MCF 10A (cell line): ENCODE measurements at regions not wholly inside any gene's neighbourhood (a gene's known extent, or its start where the extent isn't known, plus 50 kb on each side); places are given as distances from the start of the nearest gene placed in this dataset.

Experiments
- BruUV-seq: library from RNA; stranded (reverse); fragments of 400-500 nt; replicated peaks from 2 replicates; lab custom pipeline; 2021; lab: Mats Ljungman, UMichigan
- CTCF ChIA-PET: fragments of 300-600 bp; sonication (Branson Sonifier 250); formaldehyde crosslinking; extraction: SDS; loops from one replicate; lab custom pipeline; 2021; ENCODE audit warnings: antibody characterized with exemption, inconsistent platforms; lab: Yijun Ruan, JAX
- POLR2A ChIA-PET: fragments of 300-600, 350-650 bp; sonication (Branson Sonifier 250); formaldehyde crosslinking; extraction: SDS; loops from one replicate; lab custom pipeline; 2020; ENCODE audit warnings: antibody characterized with exemption, inconsistent platforms; lab: Yijun Ruan, JAX
- DNase-seq: peaks from one replicate; pipeline ENCODE4 v3.0.0-alpha.2; 2018; ENCODE audit not compliant: unreplicated experiment
- H3K27ac Mint-ChIP-seq: one replicate; pipeline ENCODE4 v1.8.0; 2022; ENCODE audit warnings: mild to moderate bottlenecking, low read depth, mixed read lengths; ENCODE audit not compliant: unreplicated experiment
- H3K27me3 Mint-ChIP-seq: one replicate; pipeline ENCODE4 v1.8.0; 2022; ENCODE audit warnings: mixed read lengths; ENCODE audit not compliant: insufficient read depth, unreplicated experiment
- H3K36me3 Mint-ChIP-seq: one replicate; pipeline ENCODE4 v1.8.0; 2022; ENCODE audit warnings: mild to moderate bottlenecking, moderate library complexity, mixed read lengths; ENCODE audit not compliant: insufficient read depth, unreplicated experiment
- H3K4me1 Mint-ChIP-seq: one replicate; pipeline ENCODE4 v1.8.0; 2022; ENCODE audit warnings: mixed read lengths; ENCODE audit not compliant: insufficient read depth, unreplicated experiment
- H3K4me3 Mint-ChIP-seq: one replicate; pipeline ENCODE4 v1.8.0; 2022; ENCODE audit warnings: mild to moderate bottlenecking, moderate library complexity, mixed read lengths; ENCODE audit not compliant: unreplicated experiment
- H3K9me3 Mint-ChIP-seq: one replicate; pipeline ENCODE4 v1.8.0; 2022; ENCODE audit warnings: mixed read lengths; ENCODE audit not compliant: unreplicated experiment
- intact Hi-C: fragments of 100-400 bp; cut with micrococcal nuclease; formaldehyde crosslinking; loops from 2 replicates; pipeline ENCODE4 v1.14.1; 2022
- TF ChIP-seq, protein P1 (sequence below): fragments of 200-600 bp; IDR thresholded peaks from one replicate; pipeline ENCODE4 v1.8.0; 2022; ENCODE audit warnings: antibody characterized with exemption, mild to moderate bottlenecking; ENCODE audit not compliant: unreplicated experiment

DNA sequence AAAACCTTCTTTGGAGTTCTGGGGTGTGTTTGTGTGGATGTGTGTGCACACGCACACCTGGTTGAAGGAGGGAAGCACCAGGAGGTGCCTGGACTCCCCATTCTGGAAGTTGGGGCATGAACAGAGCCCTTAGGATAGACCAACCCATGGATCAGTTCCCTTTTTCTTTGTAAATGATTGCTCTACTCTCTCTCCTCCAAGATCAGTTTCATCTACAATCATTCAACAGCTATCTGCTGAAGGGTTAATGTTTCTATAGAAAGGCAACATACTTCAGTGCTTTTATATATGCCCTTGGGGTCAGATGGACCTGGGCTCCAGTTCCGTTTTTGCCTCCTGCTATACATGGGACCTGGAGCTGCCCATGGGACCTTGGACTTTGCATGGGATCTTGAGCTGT, 352.1 kb upstream of the CFAP20DC start:
- Mint-ChIP-seq H3K4me3 (no peak overlapping the region), H3K36me3 (no peaks in the 10 kb centered on the region), H3K4me1 (no peaks in the 10 kb centered on the region), H3K9me3 (peaks cover 8% of the 10 kb centered on the region), H3K27ac (no peak overlapping the region), H3K27me3 (no peaks in the 10 kb centered on the region)
- ChIA-PET CTCF (interaction anchor here (0.6 to 0.7 kb wide), 2 partner anchors 12 to 761 kb away, joined by 3 to 4 read pairs; no protein-coding TSS in a partner anchor), POLR2A (interaction anchor here (1.0 kb wide), 1 partner anchor 10 kb away, joined by 8 read pairs; no protein-coding TSS in a partner anchor)
- BruUV-seq, result no TSS peak
- intact Hi-C loops, result no loop called here
- TF ChIP-seq, protein P1, sequence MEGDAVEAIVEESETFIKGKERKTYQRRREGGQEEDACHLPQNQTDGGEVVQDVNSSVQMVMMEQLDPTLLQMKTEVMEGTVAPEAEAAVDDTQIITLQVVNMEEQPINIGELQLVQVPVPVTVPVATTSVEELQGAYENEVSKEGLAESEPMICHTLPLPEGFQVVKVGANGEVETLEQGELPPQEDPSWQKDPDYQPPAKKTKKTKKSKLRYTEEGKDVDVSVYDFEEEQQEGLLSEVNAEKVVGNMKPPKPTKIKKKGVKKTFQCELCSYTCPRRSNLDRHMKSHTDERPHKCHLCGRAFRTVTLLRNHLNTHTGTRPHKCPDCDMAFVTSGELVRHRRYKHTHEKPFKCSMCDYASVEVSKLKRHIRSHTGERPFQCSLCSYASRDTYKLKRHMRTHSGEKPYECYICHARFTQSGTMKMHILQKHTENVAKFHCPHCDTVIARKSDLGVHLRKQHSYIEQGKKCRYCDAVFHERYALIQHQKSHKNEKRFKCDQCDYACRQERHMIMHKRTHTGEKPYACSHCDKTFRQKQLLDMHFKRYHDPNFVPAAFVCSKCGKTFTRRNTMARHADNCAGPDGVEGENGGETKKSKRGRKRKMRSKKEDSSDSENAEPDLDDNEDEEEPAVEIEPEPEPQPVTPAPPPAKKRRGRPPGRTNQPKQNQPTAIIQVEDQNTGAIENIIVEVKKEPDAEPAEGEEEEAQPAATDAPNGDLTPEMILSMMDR, result no peak
- DNase-seq, result no peak

DNA sequence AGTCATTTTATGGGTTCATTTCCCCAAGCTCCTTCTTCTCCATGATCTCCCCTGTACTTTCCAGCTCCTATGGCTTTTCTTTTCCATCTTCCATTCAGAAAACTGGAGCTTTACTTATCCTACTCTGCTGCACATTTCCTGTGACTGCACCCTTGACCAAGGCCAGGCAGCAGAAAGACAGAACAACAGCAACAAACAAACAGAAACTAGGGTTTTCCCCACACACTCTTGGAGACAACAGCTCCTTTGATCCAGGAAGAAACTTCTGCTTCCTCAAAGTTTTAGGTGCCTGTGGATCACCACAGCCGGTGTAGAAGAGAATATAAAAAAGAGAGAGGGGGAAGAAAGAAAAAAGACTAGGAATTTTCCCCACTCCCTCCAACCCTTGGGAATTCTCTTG, 342.3 kb upstream of the CFAP20DC start:
- Mint-ChIP-seq H3K27me3 (no peaks in the 10 kb centered on the region), H3K4me1 (peaks cover 7% of the 10 kb centered on the region), H3K36me3 (no peaks in the 10 kb centered on the region), H3K4me3 (no peak overlapping the region), H3K27ac (no peak overlapping the region), H3K9me3 (no peaks in the 10 kb centered on the region)
- BruUV-seq, result no TSS peak
- POLR2A ChIA-PET, result no interaction called here
- intact Hi-C loops, result no loop called here
- CTCF ChIA-PET, result interaction anchor here (1.2 kb wide), 1 partner anchor 8 kb away, joined by 5 read pairs; no protein-coding TSS in a partner anchor
- DNase-seq, result no peak
- TF ChIP-seq, protein P1, result no peak

DNA sequence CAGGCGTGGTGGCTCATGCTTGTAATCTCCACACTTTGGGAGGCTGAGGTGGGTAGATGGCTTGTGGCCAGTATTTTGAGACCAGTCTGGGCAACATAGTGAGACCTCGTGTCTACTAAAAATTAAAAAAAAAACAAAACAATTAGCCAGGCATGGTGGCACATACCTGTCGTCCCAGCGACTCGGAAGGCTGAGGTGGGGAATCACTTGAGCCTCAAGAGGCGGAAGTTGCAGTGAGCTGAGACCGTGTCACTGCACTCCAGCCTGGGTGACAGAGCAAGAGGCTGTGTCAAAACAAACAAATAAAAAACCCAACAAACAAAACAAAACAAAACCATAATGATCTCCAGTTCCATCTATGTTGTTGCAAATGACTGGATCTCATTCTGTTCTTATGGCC, 341.3 kb upstream of the CFAP20DC start:
- no TSS peak for BruUV-seq
- CTCF ChIA-PET, result interaction anchor here (0.6 kb wide), 1 partner anchor 57 kb away, joined by 3 read pairs; no protein-coding TSS in a partner anchor
- Mint-ChIP-seq H3K4me3 (no peak overlapping the region), H3K27ac (no peak overlapping the region), H3K36me3 (no peaks in the 10 kb centered on the region), H3K9me3 (no peaks in the 10 kb centered on the region), H3K27me3 (no peaks in the 10 kb centered on the region), H3K4me1 (peaks cover 7% of the 10 kb centered on the region)
- TF ChIP-seq, protein P1, result no peak
- POLR2A ChIA-PET, result interaction anchor here (0.6 kb wide), 1 partner anchor 735 kb away, joined by 3 read pairs; no protein-coding TSS in a partner anchor
- no peak for DNase-seq
- intact Hi-C loops, result no loop called here

DNA sequence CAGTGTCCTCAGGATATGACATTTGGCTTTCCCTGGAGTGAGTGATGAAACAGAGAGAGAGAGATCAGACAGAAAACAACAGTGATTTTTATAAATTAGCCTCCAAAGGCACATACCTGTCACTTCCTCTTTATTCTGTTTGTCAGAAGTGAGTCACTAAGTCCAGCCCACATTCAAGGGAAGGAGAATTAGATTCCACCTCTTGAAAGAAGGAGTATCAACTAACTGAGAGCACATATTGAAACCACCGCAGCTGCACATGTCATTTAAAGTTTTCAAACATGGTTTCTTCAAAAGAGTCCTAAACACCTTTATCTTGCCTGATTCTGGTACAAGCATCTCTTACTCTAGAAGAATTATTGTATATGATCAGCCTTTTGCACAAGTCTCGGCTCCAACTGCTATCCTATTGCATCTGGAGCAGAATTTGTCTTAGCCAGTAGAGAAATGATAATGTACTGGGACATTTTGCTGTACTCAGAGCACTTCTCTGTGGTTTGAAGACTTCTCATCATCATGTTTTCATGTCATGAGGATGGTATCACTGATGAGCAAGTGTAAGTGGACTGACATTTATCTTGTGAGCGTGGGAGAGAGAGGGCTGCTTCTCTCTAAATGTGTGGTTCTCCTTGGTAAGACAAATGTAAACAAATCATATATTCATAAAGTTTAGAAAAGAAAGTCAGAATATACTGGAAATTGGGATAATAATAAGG, 338.9 kb upstream of the CFAP20DC start:
- no peak overlapping the region for H3K4me3 Mint-ChIP-seq
- BruUV-seq, result no TSS peak
- H3K4me1 Mint-ChIP-seq, result peaks cover 7% of the 10 kb centered on the region
- no peak overlapping the region for H3K27ac Mint-ChIP-seq
- TF ChIP-seq, protein P1, result no peak
- peak; percentile 14 for DNase-seq
- ChIA-PET CTCF (interaction anchor here (0.6 kb wide), 1 partner anchor 14 kb away, joined by 3 read pairs; no protein-coding TSS in a partner anchor), POLR2A (no interaction called here)
- no peaks in the 10 kb centered on the region for H3K36me3 Mint-ChIP-seq
- no peaks in the 10 kb centered on the region for H3K9me3 Mint-ChIP-seq
- intact Hi-C loops, result no loop called here
- no peaks in the 10 kb centered on the region for H3K27me3 Mint-ChIP-seq
